GM23248 (cell line): ENCODE measurements at regions not wholly inside any gene's neighbourhood (a gene's known extent, or its start where the extent isn't known, plus 50 kb on each side); places are given as distances from the start of the nearest gene placed in this dataset.

Source experiments
- DNase-seq: peaks from one replicate; pipeline ENCODE4 v3.0.0-alpha.2; 2015
- H2AFZ ChIP-seq: fragments of 200-600 bp; sonication (generic); 2 replicates; pipeline ENCODE4 v1.6.1; 2016; ENCODE audit warnings: antibody characterized with exemption
- H3F3A ChIP-seq: fragments of 200-600 bp; sonication (generic); 2 replicates; pipeline ENCODE4 v1.6.1; 2016; ENCODE audit warnings: mild to moderate bottlenecking, antibody characterized with exemption, mixed run types; ENCODE audit not compliant: insufficient read depth
- H3K27ac ChIP-seq: fragments of 200-600 bp; sonication (generic); 2 replicates; pipeline ENCODE4 v1.5.1; 2016; ENCODE audit warnings: mild to moderate bottlenecking
- H3K27me3 ChIP-seq: fragments of 200-600 bp; sonication (generic); replicated peaks from 2 replicates; pipeline ENCODE4 v1.6.1; 2016; ENCODE audit warnings: mild to moderate bottlenecking; ENCODE audit not compliant: insufficient read depth
- H3K36me3 ChIP-seq: fragments of 200-600 bp; sonication (generic); 2 replicates; pipeline ENCODE4 v1.6.1; 2016; ENCODE audit warnings: low read depth, mild to moderate bottlenecking
- H3K4me1 ChIP-seq: fragments of 200-600 bp; sonication (generic); 2 replicates; pipeline ENCODE4 v1.6.1; 2016; ENCODE audit warnings: mild to moderate bottlenecking; ENCODE audit not compliant: insufficient read depth
- H3K4me2 ChIP-seq: fragments of 200-600 bp; sonication (generic); one replicate; pipeline ENCODE4 v1.6.1; 2016; ENCODE audit warnings: mild to moderate bottlenecking; ENCODE audit not compliant: unreplicated experiment
- H3K4me3 ChIP-seq: fragments of 200-600 bp; sonication (generic); 2 replicates; pipeline ENCODE4 v1.5.1; 2016; ENCODE audit warnings: mild to moderate bottlenecking
- H3K79me2 ChIP-seq: fragments of 200-600 bp; sonication (generic); 2 replicates; pipeline ENCODE4 v1.6.1; 2016; ENCODE audit warnings: mild to moderate bottlenecking; ENCODE audit not compliant: insufficient read depth
- H3K9ac ChIP-seq: fragments of 200-600 bp; sonication (generic); 2 replicates; pipeline ENCODE4 v1.6.1; 2016; ENCODE audit warnings: mild to moderate bottlenecking
- H3K9me2 ChIP-seq: fragments of 200-600 bp; sonication (generic); 2 replicates; pipeline ENCODE4 v1.6.1; 2016; ENCODE audit warnings: mixed run types, mild to moderate bottlenecking, moderate library complexity; ENCODE audit not compliant: insufficient read depth
- H3K9me3 ChIP-seq: fragments of 200-600 bp; sonication (generic); one replicate; pipeline ENCODE4 v1.6.1; 2017; ENCODE audit warnings: low read depth
- H4K20me1 ChIP-seq: fragments of 200-600 bp; sonication (generic); 2 replicates; pipeline ENCODE4 v1.6.0; 2016; ENCODE audit not compliant: insufficient read depth
- EZH2 ChIP-seq: fragments of 200-600 bp; sonication (generic); IDR thresholded peaks from 2 replicates; pipeline ENCODE4 v1.6.1; 2018; ENCODE audit warnings: antibody characterized with exemption, mild to moderate bottlenecking; ENCODE audit not compliant: insufficient read depth, poor library complexity, severe bottlenecking
- EZH2phosphoT487 ChIP-seq: fragments of 200-600 bp; sonication (generic); IDR thresholded peaks from 2 replicates; pipeline ENCODE4 v1.6.1; 2018; ENCODE audit warnings: antibody characterized with exemption, moderate library complexity, mild to moderate bottlenecking, low read depth; ENCODE audit not compliant: insufficient read depth
- WGBS, 2 experiments: methylation state at CpG; one replicate each; pipeline ENCODE4 v1.1.6; 2015 to 2017; ENCODE audit warnings: low lambda C conversion rate in 2 of 2, low coverage in 1 of 2; ENCODE audit errors: missing lambda C conversion rate in 2 of 2; 5-methylcytosine and 5-hydroxymethylcytosine counted together
- in situ Hi-C: fragments of 300-500 bp; cut with MboI; formaldehyde crosslinking; loops from 2 replicates; pipeline ENCODE4 v1.15.0; 2020

GRCh38 chr3:143210141-143210540, 90.6 kb downstream of the CHST2 start:
- no peak for DNase-seq
- no peaks in the 10 kb centered on the region for H3K79me2 ChIP-seq
- no peaks in the 10 kb centered on the region for H3K36me3 ChIP-seq
- no peak overlapping the region for H2AFZ ChIP-seq
- H4K20me1 ChIP-seq: no peaks in the 10 kb centered on the region
- H3K4me2 ChIP-seq: no peak overlapping the region
- 8 to 28% methylated on average over 2 of the region's 2 CpGs for WGBS, 2 experiments
- H3F3A ChIP-seq: peaks cover 7% of the 10 kb centered on the region; the same call in 1 of the 2 replicates
- no peak overlapping the region for H3K4me3 ChIP-seq
- H3K9ac ChIP-seq: no peak overlapping the region
- no peak for TF ChIP-seq EZH2phosphoT487
- TF ChIP-seq EZH2: no peak
- no peaks in the 10 kb centered on the region for H3K9me2 ChIP-seq
- 0 out of 2 replicates have a peak, but pooled peaks cover 6% of the 10 kb centered on the region for H3K4me1 ChIP-seq
- no peak overlapping the region for H3K27ac ChIP-seq
- in situ Hi-C loops: no loop called here
- H3K27me3 ChIP-seq: no peaks in the 10 kb centered on the region
- no peaks in the 10 kb centered on the region for H3K9me3 ChIP-seq

- Histone ChIP-seq H3K4me2 (no peak overlapping the region), H3K27ac (no peak overlapping the region), H3F3A (no peaks in the 10 kb centered on the region), H3K4me1 (no peaks in the 10 kb centered on the region), H3K9me2 (no peaks in the 10 kb centered on the region), H2AFZ (no peak overlapping the region), H3K9me3 (no peaks in the 10 kb centered on the region), H3K27me3 (no peaks in the 10 kb centered on the region), H3K36me3 (no peaks in the 10 kb centered on the region), H3K9ac (no peak overlapping the region), H3K4me3 (no peak overlapping the region), H3K79me2 (no peaks in the 10 kb centered on the region), H4K20me1 (no peaks in the 10 kb centered on the region)
- in situ Hi-C loops: no loop called here
- 80 to 82% methylated on average over 4 of the region's 4 CpGs for WGBS, 2 experiments
- no peak for TF ChIP-seq EZH2
- TF ChIP-seq EZH2phosphoT487: no peak
- DNase-seq: no peak
Observed at GRCh38 chr3:143215059-143215458, 95.5 kb downstream of the CHST2 start.
